Large intestine (tissue), 3 donors: ENCODE measurements at regions not wholly inside any gene's neighbourhood (a gene's known extent, or its start where the extent isn't known, plus 50 kb on each side); places are given as distances from the start of the nearest gene placed in this dataset.

Experiments used
- DNase-seq, 2 donors: peaks; one replicate each; pipeline versions ENCODE4 v3.0.0 to v3.0.0-alpha.2; 2013
- H3K27ac ChIP-seq: one replicate; pipeline ENCODE4 v1.5.1; 2013; ENCODE audit warnings: low read length
- H3K27me3 ChIP-seq: 2 replicates; pipeline ENCODE4 v1.6.1; 2013; ENCODE audit warnings: low read length; ENCODE audit not compliant: control insufficient read depth, insufficient read depth
- H3K36me3 ChIP-seq: 2 replicates; pipeline ENCODE4 v1.6.1; 2013; ENCODE audit warnings: low read length; ENCODE audit not compliant: control insufficient read depth, insufficient read depth
- H3K4me1 ChIP-seq: one replicate; pipeline ENCODE4 v1.6.1; 2013; ENCODE audit warnings: low read length; ENCODE audit not compliant: control insufficient read depth, insufficient read depth
- H3K4me3 ChIP-seq: one replicate; pipeline ENCODE4 v1.5.1; 2013; ENCODE audit warnings: low read length
- H3K9me3 ChIP-seq: one replicate; pipeline ENCODE4 v1.6.1; 2013; ENCODE audit warnings: mild to moderate bottlenecking, low read depth, low read length, moderate library complexity; ENCODE audit not compliant: control insufficient read depth
- WGBS: methylation state at CpG from one replicate; pipeline ENCODE4 v1.1.5; 2013; ENCODE audit warnings: low lambda C conversion rate; ENCODE audit not compliant: insufficient coverage; 5-methylcytosine and 5-hydroxymethylcytosine counted together

DNA sequence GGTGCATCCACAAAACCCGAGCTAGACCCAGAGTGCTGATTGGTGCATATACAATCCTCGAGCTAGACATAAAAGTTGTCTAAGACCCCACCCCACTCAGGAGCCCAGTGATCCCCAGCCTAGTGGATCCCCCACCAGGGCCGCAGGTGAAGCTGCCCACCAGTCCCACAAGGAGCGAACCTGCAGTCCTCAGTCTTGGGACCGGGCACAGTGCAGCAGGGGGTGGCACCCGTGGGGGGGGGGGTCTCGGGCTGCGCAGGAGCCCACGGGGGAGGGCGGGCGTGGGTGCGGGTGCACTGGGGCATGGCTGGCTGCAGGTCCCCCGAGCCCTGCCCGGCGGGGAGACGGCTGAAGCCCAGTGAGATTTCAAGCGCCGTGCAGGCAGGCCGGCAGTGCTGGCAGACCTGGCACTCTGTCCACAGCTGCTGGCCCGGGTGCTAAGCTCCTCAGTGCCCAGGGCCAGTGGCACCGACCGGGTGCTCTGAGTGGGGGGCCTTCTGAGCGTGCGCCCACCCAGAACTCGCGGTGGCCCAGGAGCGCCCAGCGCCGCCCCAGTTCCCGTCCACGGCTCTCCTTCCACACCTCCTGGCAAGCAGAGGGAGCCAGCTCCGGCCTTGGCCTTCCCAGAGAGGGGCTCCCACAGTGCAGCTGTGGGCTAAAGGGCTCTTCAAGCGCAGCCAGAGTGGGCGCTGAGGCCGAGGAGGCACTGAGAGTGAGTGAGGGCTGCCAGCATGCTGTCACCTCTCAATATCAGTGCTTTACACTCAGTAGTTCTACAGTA, 989.1 kb downstream of the FAM181B start:
- no peaks in the 10 kb centered on the region for H3K27me3 ChIP-seq
- no peak overlapping the region for H3K4me3 ChIP-seq
- H3K36me3 ChIP-seq, result no peaks in the 10 kb centered on the region
- peaks cover 7% of the 10 kb centered on the region for H3K9me3 ChIP-seq
- no peak overlapping the region for H3K27ac ChIP-seq
- no CpG with 5 or more reads among the region's 35 CpGs for whole genome bisulfite sequencing
- H3K4me1 ChIP-seq, result no peaks in the 10 kb centered on the region
- no peak for DNase-seq

- WGBS, result 83% methylated on average over 2 of the region's 3 CpGs
- H3K27ac ChIP-seq, result no peak overlapping the region
These were observed 1008.0 kb downstream of the FAM181B start for GRCh38 chr11:81725701-81726100.

DNA sequence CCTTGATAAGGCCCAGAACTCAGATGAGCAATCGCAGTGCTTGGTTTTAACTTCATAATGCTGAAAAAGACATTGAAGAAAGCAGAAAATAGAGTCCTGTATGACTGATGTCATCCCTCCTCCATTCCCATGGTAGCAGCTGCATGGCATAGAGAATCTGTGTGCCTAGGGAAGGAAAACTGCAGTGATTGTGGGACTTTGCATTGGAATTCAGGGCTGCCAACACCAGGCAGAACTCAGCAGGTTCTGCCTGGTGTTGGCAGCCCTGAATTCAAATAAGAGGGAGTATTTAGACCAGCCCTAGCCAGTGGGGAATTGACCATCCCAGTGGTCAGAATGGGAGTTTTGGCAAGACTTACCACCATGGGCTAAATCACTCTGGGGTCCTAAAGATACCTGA, 1016.0 kb downstream of the FAM181B start:
- no peak for DNase-seq
- H3K27me3 ChIP-seq, result no peaks in the 10 kb centered on the region
- H3K27ac ChIP-seq, result no peak overlapping the region
- H3K4me3 ChIP-seq, result no peak overlapping the region
- WGBS, result 100% methylated on average over 1 of the region's 1 CpG
- no peaks in the 10 kb centered on the region for H3K36me3 ChIP-seq
- H3K4me1 ChIP-seq, result no peaks in the 10 kb centered on the region
- H3K9me3 ChIP-seq, result no peaks in the 10 kb centered on the region

More at GRCh38 chr11:81725701-81726100, 1008.0 kb downstream of the FAM181B start:
- no peaks in the 10 kb centered on the region for H3K9me3 ChIP-seq
- no peaks in the 10 kb centered on the region for H3K4me1 ChIP-seq
- H3K4me3 ChIP-seq, result no peak overlapping the region
- H3K27me3 ChIP-seq, result no peaks in the 10 kb centered on the region
- no peaks in the 10 kb centered on the region for H3K36me3 ChIP-seq
- no peak for DNase-seq

GRCh38 chr11:81707881-81708280, 1025.8 kb downstream of the FAM181B start:
- no CpG with 5 or more reads among the region's 1 CpG for WGBS
- H3K9me3 ChIP-seq, result no peaks in the 10 kb centered on the region
- H3K36me3 ChIP-seq, result no peaks in the 10 kb centered on the region
- H3K27me3 ChIP-seq, result no peaks in the 10 kb centered on the region
- no peak for DNase-seq
- no peak overlapping the region for H3K4me3 ChIP-seq
- no peaks in the 10 kb centered on the region for H3K4me1 ChIP-seq
- H3K27ac ChIP-seq, result no peak overlapping the region

DNA sequence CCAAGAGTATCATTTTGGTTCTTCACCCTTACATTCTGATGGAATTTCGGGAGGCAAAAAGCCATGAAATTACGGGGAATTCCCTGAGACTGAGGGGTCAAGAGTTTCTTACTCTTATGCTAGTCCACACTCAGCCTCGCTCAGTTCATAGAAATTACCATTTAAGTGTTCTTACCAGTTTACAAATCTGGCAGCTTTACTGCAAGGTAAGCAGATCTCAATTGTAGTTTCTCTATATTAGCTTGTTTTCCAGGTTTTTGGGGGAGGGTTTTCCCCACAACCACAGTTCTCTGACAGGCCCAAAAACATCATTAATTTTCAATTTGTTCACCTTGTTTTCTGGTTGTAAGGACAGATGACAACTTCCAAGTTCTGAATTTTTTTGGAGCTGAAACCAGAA, 1028.4 kb downstream of the FAM181B start:
- Histone ChIP-seq H3K4me3 (no peak overlapping the region), H3K27ac (no peak overlapping the region), H3K27me3 (no peaks in the 10 kb centered on the region), H3K4me1 (no peaks in the 10 kb centered on the region), H3K9me3 (no peaks in the 10 kb centered on the region), H3K36me3 (no peaks in the 10 kb centered on the region)
- WGBS, result 83% methylated on average over 1 of the region's 3 CpGs
- no peak for DNase-seq

DNA sequence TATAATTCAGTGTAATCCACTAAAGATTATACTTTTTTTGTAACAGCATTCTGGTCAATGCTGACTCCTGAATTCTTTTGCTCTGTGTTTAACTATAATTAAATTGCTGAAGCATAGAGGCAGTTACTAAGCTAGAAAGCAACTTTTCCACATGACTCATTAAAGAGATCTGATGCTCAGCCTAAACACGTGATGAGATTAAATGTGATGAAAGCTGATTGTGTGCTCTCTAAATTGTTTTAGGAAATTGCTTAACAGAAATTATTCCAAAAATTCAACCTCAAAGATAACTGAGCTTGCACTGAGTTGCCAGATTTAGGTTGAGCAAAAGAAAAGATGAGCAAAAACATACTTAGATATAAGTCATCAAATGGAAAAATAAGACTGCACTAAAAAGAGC, 1033.6 kb downstream of the FAM181B start:
- Histone ChIP-seq H3K27ac (no peak overlapping the region), H3K36me3 (no peaks in the 10 kb centered on the region), H3K4me3 (no peak overlapping the region), H3K27me3 (no peaks in the 10 kb centered on the region), H3K4me1 (no peaks in the 10 kb centered on the region), H3K9me3 (no peaks in the 10 kb centered on the region)
- 80% methylated on average over 1 of the region's 1 CpG for WGBS
- no peak for DNase-seq

- no peak for DNase-seq
- H3K36me3 ChIP-seq, result no peaks in the 10 kb centered on the region
- WGBS, result 100% methylated on average over 2 of the region's 2 CpGs
These were observed 1046.6 kb downstream of the FAM181B start for GRCh38 chr11:81687057-81687456.

GRCh38 chr11:81674211-81674610, 1059.5 kb downstream of the FAM181B start:
- WGBS, result 100% methylated on average over 1 of the region's 3 CpGs

More at GRCh38 chr11:81687057-81687456, 1046.6 kb downstream of the FAM181B start:
- H3K27me3 ChIP-seq, result no peaks in the 10 kb centered on the region
- H3K27ac ChIP-seq, result no peak overlapping the region
- no peak overlapping the region for H3K4me3 ChIP-seq
- no peaks in the 10 kb centered on the region for H3K4me1 ChIP-seq
- H3K9me3 ChIP-seq, result no peaks in the 10 kb centered on the region

GRCh38 chr11:81673001-81673400, 1060.7 kb downstream of the FAM181B start:
- no peaks in the 10 kb centered on the region for H3K9me3 ChIP-seq
- H3K4me1 ChIP-seq, result no peaks in the 10 kb centered on the region
- no peak overlapping the region for H3K27ac ChIP-seq
- no peak overlapping the region for H3K4me3 ChIP-seq
- DNase-seq, result no peak
- H3K27me3 ChIP-seq, result no peaks in the 10 kb centered on the region
- no peaks in the 10 kb centered on the region for H3K36me3 ChIP-seq

More at GRCh38 chr11:81674211-81674610, 1059.5 kb downstream of the FAM181B start:
- no peak overlapping the region for H3K27ac ChIP-seq
- no peaks in the 10 kb centered on the region for H3K36me3 ChIP-seq
- no peaks in the 10 kb centered on the region for H3K27me3 ChIP-seq
- H3K9me3 ChIP-seq, result no peaks in the 10 kb centered on the region
- H3K4me1 ChIP-seq, result no peaks in the 10 kb centered on the region
- no peak overlapping the region for H3K4me3 ChIP-seq
- no peak for DNase-seq

DNA sequence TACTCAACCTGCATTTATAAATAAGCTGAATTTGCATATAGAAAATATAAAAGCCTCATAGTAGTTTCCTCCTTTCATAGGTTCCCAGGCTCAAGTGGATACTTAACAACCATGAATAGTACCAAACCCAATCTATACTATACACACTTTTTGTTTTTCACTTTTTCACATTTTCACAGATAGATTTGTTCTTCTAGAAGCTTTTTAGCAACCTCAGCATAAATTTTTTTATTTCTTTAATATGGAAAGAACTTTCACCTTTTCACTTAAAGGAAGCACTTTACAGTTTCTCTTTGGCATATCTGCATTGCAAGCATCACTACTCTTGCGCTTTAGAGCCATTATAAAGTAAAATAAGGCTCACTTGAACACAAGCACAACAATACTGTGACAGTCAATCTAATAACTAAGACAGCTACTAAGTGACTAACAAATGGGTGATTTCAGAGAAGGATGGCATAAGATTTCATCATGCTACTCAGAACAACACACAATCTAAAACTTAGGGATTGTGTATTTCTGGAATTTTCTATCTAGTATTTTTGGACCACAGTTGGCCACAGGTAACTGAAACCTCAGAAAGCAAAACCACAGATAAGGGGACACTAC, 1063.6 kb downstream of the FAM181B start:
- no peak for DNase-seq
- WGBS, result no CpG with 5 or more reads among the region's 1 CpG
- H3K27ac ChIP-seq, result no peak overlapping the region
- H3K36me3 ChIP-seq, result no peaks in the 10 kb centered on the region
- no peaks in the 10 kb centered on the region for H3K27me3 ChIP-seq
- H3K9me3 ChIP-seq, result no peaks in the 10 kb centered on the region
- no peak overlapping the region for H3K4me3 ChIP-seq
- no peaks in the 10 kb centered on the region for H3K4me1 ChIP-seq

DNA sequence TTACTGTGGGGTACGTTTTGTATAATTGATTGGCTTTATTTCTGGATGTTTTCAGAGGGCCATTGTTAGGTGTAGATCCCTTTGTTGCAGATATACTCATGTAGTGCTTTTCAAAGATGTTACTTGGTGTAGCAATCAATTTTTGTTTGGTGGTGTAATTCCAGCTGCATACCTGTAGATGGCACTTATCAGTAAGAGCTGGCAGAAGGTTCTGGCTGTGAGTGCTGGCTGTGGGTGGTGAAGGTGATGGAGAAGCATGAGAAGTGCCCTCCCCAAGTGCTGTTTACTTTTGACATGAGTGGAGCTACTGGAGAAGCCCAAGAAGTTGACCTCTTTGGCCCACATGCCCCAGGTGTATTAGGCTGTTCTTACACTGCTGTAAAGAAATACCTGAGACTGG, 1074.9 kb downstream of the FAM181B start:
- Histone ChIP-seq H3K9me3 (no peaks in the 10 kb centered on the region), H3K4me3 (no peak overlapping the region), H3K27ac (no peak overlapping the region), H3K27me3 (no peaks in the 10 kb centered on the region), H3K4me1 (no peaks in the 10 kb centered on the region), H3K36me3 (no peaks in the 10 kb centered on the region)
- no CpG with 5 or more reads among the region's 1 CpG for WGBS
- DNase-seq, result peak in 1 of 2 donors; percentile 2
